ENCODE measurements at regions not wholly inside any gene's neighbourhood (a gene's known extent, or its start where the extent isn't known, plus 50 kb on each side); places are given as distances from the start of the nearest gene placed in this dataset.

DNA sequence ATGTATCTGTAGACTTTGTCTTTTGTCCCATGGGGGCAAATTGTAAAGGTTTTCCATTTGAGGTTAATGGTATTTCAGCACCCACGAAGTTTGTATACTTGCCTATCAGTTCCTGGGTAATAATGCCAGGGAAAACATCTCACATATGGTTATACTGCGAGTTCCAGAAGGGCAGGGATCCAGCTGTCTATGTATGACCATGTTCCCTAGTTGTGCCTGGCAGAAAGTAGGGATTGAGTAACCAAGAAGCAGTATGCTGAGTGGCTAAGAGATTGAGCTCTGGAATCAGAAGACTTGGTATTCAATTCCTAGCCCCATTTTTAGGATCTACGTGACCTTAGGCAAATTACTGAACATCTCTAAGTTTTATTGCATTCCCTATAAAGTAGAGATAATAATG, 173.2 kb upstream of the PWP1 start:
- no TSS peak for BruUV-seq (replicated peaks)
- Histone ChIP-seq H3K27me3 (ENCODE audit: control insufficient read depth in 2 of 2, insufficient read depth in 2 of 2, low read length in 2 of 2) (no peaks in the 10 kb centered on the region), H3K4me3 (replicated peaks in 1 of 3; ENCODE audit: insufficient read depth in 1 of 3, low read depth in 1 of 3, low read length in 3 of 3) (no peak overlapping the region), H2AFZ (ENCODE audit: low read depth, low read length) (no peak overlapping the region), H3K79me2 (ENCODE audit: control insufficient read depth, insufficient read depth, low read length) (no peaks in the 10 kb centered on the region), H3K36me3 (ENCODE audit: control insufficient read depth in 2 of 2, extremely low read depth in 1 of 2, insufficient read depth in 2 of 2, low read length in 2 of 2) (no peaks in the 10 kb centered on the region), H3K4me1 (ENCODE audit: control insufficient read depth, extremely low read depth, insufficient read depth, low read length) (peaks cover 15% of the 10 kb centered on the region), H3K9ac (replicated peaks; ENCODE audit: extremely low read depth, insufficient read depth, low read length) (no peak overlapping the region), H3K9me3 (replicated peaks; ENCODE audit: control insufficient read depth, insufficient read depth, low read length) (no peaks in the 10 kb centered on the region), H3K9me1 (replicated peaks; ENCODE audit: control insufficient read depth, extremely low read depth, insufficient read depth, low read length) (no peaks in the 10 kb centered on the region), H3K4me2 (ENCODE audit: insufficient read depth, low read length) (no peak overlapping the region), H3K27ac (ENCODE audit: insufficient read depth, low read depth, low read length) (no peak overlapping the region), H4K20me1 (replicated peaks; ENCODE audit: control insufficient read depth, extremely low read depth, insufficient read depth, low read length) (no peaks in the 10 kb centered on the region)
- ChIA-PET CTCF (no interaction called here), POLR2A (no interaction called here)
- no peak for FAIRE-seq
- intact Hi-C loops (cut with micrococcal nuclease) = no loop called here
- no peak for DNase-seq (ENCODE audit: low read depth, low spot score)
- no peak for TF ChIP-seq JUN (IDR thresholded peaks at IDR 0.05; ENCODE audit: borderline replicate concordance, insufficient read depth, insufficient read length, low read depth)
- TF ChIP-seq, protein P1, sequence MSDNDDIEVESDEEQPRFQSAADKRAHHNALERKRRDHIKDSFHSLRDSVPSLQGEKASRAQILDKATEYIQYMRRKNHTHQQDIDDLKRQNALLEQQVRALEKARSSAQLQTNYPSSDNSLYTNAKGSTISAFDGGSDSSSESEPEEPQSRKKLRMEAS (IDR thresholded peaks at IDR 0.05; ENCODE audit: insufficient read depth, insufficient read length) = no peak
- TF ChIP-seq EZH2 (IDR thresholded peaks at IDR 0.05; ENCODE audit: borderline replicate concordance, low read depth, low read length, severe bottlenecking) = no peak
- dilution Hi-C loops (cut with MboI; ENCODE audit: extremely low pct_ligation_motif_present, low sequenced_read_pairs) = no loop called here

DNA sequence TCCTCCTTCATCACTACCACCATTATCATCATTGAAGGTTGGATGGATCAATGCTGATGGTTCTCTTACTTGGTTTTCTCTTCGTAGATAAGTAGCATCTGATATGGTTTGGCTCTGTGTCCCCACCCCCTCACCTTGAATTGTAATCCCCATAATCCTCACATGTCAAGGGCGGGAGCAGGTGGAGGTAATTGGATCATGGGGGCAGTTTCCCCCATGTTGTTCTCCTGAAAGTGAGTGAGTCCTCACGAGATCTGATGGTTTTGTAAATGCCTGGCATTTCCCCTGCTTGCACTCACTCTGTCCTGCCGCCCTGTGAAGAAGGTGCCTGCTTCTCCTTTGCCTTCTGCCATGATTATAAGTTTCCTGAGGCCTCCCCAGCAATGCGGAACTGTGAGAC, 172.4 kb upstream of the PWP1 start:
- intact Hi-C loops (cut with micrococcal nuclease) (no loop called here), dilution Hi-C loops (cut with MboI; ENCODE audit: extremely low pct_ligation_motif_present, low sequenced_read_pairs) (no loop called here)
- Histone ChIP-seq H3K4me1 (ENCODE audit: control insufficient read depth, extremely low read depth, insufficient read depth, low read length) (peaks cover 15% of the 10 kb centered on the region), H3K9me3 (replicated peaks; ENCODE audit: control insufficient read depth, insufficient read depth, low read length) (no peaks in the 10 kb centered on the region), H3K9me1 (replicated peaks; ENCODE audit: control insufficient read depth, extremely low read depth, insufficient read depth, low read length) (no peaks in the 10 kb centered on the region), H3K4me2 (ENCODE audit: insufficient read depth, low read length) (no peak overlapping the region), H3K79me2 (ENCODE audit: control insufficient read depth, insufficient read depth, low read length) (no peaks in the 10 kb centered on the region), H3K4me3 (replicated peaks in 1 of 3; ENCODE audit: insufficient read depth in 1 of 3, low read depth in 1 of 3, low read length in 3 of 3) (no peak overlapping the region), H3K27me3 (ENCODE audit: control insufficient read depth in 2 of 2, insufficient read depth in 2 of 2, low read length in 2 of 2) (no peaks in the 10 kb centered on the region), H2AFZ (ENCODE audit: low read depth, low read length) (no peak overlapping the region), H3K27ac (ENCODE audit: insufficient read depth, low read depth, low read length) (no peak overlapping the region), H3K9ac (replicated peaks; ENCODE audit: extremely low read depth, insufficient read depth, low read length) (no peak overlapping the region), H4K20me1 (replicated peaks; ENCODE audit: control insufficient read depth, extremely low read depth, insufficient read depth, low read length) (no peaks in the 10 kb centered on the region), H3K36me3 (ENCODE audit: control insufficient read depth in 2 of 2, extremely low read depth in 1 of 2, insufficient read depth in 2 of 2, low read length in 2 of 2) (no peaks in the 10 kb centered on the region)
- ChIA-PET POLR2A (no interaction called here), CTCF (no interaction called here)
- no TSS peak for BruUV-seq (replicated peaks)
- DNase-seq (ENCODE audit: low read depth, low spot score) (no peak), FAIRE-seq (no peak)
- TF ChIP-seq JUN (IDR thresholded peaks at IDR 0.05; ENCODE audit: borderline replicate concordance, insufficient read depth, insufficient read length, low read depth) = no peak
- no peak for TF ChIP-seq EZH2 (IDR thresholded peaks at IDR 0.05; ENCODE audit: borderline replicate concordance, low read depth, low read length, severe bottlenecking)
- no peak for TF ChIP-seq POLR2AphosphoS5 (IDR thresholded peaks at IDR 0.05; ENCODE audit: insufficient read depth, low read depth, low read length)
- TF ChIP-seq, protein P2, sequence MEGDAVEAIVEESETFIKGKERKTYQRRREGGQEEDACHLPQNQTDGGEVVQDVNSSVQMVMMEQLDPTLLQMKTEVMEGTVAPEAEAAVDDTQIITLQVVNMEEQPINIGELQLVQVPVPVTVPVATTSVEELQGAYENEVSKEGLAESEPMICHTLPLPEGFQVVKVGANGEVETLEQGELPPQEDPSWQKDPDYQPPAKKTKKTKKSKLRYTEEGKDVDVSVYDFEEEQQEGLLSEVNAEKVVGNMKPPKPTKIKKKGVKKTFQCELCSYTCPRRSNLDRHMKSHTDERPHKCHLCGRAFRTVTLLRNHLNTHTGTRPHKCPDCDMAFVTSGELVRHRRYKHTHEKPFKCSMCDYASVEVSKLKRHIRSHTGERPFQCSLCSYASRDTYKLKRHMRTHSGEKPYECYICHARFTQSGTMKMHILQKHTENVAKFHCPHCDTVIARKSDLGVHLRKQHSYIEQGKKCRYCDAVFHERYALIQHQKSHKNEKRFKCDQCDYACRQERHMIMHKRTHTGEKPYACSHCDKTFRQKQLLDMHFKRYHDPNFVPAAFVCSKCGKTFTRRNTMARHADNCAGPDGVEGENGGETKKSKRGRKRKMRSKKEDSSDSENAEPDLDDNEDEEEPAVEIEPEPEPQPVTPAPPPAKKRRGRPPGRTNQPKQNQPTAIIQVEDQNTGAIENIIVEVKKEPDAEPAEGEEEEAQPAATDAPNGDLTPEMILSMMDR (IDR thresholded peaks at IDR 0.05; ENCODE audit: extremely low read depth in 1 of 2, insufficient read depth in 1 of 2, low read depth in 1 of 2, low read length in 2 of 2) = no peak
